ENCODE measurements at regions not wholly inside any gene's neighbourhood (a gene's known extent, or its start where the extent isn't known, plus 50 kb on each side); places are given as distances from the start of the nearest gene placed in this dataset.

DNA sequence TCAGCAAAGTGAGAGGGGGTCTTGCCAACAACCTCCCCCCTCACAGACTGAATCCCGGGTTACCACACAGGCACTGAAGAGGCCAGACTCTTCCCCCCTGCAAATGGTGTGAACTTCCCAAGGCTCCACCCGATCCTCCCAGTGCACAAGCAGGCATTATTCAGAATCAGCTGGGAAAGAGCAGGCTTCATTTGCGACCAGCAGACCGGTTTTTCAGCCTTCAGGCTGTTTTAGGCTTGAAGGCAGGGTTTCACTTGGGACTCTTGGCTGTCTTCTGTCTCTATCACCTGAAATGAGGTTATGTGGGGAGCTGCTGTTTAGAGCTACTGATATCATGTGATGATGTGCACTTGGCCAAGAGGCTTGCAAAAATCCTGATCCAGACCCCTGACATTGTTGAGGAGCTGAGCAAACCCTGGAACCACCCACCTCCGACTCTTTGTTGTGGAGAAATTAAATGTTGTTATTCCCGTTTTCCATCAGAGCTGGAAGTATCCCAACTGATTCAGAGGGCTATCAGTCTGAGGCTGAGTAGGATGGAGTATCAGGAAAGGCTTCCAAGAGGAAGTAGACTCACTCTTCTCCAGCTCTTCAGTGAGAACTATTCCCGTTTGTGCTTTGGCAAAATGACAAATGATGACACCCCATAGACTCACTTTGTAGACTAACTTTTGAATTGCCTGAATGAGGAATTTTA, 63.3 kb upstream of the ZFR start:
- ATAC-seq (peak; percentile 24), DNase-seq (no peak)
- Histone ChIP-seq H3K4me3 (no peak overlapping the region), H3K36me3 (no peaks in the 10 kb centered on the region), H3K4me1 (peaks cover 0 to 16% of the 10 kb centered on the region in 2 donors), H3K27me3 (peaks cover 0 to 32% of the 10 kb centered on the region in 2 donors), H3K9me3 (no peaks in the 10 kb centered on the region), H3K27ac (peak overlapping the region in 1 of 2 donors; percentile 15)
- TF ChIP-seq, protein P1, sequence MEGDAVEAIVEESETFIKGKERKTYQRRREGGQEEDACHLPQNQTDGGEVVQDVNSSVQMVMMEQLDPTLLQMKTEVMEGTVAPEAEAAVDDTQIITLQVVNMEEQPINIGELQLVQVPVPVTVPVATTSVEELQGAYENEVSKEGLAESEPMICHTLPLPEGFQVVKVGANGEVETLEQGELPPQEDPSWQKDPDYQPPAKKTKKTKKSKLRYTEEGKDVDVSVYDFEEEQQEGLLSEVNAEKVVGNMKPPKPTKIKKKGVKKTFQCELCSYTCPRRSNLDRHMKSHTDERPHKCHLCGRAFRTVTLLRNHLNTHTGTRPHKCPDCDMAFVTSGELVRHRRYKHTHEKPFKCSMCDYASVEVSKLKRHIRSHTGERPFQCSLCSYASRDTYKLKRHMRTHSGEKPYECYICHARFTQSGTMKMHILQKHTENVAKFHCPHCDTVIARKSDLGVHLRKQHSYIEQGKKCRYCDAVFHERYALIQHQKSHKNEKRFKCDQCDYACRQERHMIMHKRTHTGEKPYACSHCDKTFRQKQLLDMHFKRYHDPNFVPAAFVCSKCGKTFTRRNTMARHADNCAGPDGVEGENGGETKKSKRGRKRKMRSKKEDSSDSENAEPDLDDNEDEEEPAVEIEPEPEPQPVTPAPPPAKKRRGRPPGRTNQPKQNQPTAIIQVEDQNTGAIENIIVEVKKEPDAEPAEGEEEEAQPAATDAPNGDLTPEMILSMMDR (IDR thresholded peaks at IDR 0.05): no peak
- intact Hi-C loops (cut with DNase I): no loop called here

DNA sequence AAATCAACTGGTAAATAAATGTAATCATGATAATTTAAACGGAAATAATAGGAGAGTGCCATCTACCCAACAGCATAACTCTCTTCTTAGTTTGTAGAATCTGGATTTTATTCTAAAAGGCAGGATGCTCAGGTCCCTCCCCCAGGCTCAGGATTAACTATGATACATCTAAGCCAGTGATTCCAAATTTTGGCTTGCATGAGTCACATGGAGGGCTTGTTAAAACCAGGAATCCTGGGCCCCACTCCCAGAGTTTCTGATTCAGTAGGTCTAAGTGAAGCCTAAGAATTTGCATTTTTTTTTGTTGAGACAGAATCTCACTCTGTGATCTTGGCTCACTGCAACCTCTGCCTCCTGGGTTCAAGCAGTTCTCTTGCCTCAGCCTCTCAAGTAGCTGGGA, 62.3 kb upstream of the ZFR start:
- H3K4me3 ChIP-seq: no peak overlapping the region
- H3K4me1 ChIP-seq: peaks cover 0 to 16% of the 10 kb centered on the region in 2 donors
- DNase-seq: no peak
- H3K9me3 ChIP-seq: no peaks in the 10 kb centered on the region
- H3K27me3 ChIP-seq: peaks cover 0 to 33% of the 10 kb centered on the region in 2 donors
- no peaks in the 10 kb centered on the region for H3K36me3 ChIP-seq
- intact Hi-C loops (cut with DNase I): no loop called here
- TF ChIP-seq, protein P1 (IDR thresholded peaks at IDR 0.05): no peak
- ATAC-seq: peak; percentile 38
- H3K27ac ChIP-seq: no peak overlapping the region

DNA sequence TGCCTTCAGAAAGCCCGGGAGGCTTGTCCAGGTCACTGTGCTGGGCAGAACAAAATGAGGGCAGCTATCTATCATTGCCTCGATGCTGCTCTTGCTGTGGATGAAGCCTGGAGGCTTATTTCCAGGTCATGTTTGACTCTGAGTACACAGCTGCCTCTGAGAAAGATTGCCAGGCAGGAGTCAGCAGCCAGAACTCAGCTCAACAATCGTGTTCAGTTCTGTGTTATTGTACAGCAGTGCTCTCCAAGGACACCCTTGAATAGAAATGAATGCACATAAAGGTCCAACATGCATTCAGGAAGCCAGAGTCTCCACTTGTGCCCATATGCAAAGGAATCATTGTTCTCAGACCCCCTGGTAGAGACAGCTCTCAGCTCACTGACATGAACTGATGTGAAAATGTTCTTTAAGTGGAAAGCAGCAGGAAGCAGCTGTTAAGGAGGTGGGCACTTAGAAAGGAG, 61.7 kb upstream of the ZFR start:
- Histone ChIP-seq H3K36me3 (no peaks in the 10 kb centered on the region), H3K9me3 (no peaks in the 10 kb centered on the region), H3K27ac (peak overlapping the region in 1 of 2 donors; percentile 17), H3K4me1 (peaks cover 0 to 16% of the 10 kb centered on the region in 2 donors), H3K27me3 (peaks cover 0 to 39% of the 10 kb centered on the region in 2 donors), H3K4me3 (no peak overlapping the region)
- TF ChIP-seq, protein P1 (IDR thresholded peaks at IDR 0.05): no peak
- DNase-seq (peak in 2 of 4 donors; percentile 62 to 77), ATAC-seq (no peak)
- intact Hi-C loops (cut with DNase I): no loop called here

DNA sequence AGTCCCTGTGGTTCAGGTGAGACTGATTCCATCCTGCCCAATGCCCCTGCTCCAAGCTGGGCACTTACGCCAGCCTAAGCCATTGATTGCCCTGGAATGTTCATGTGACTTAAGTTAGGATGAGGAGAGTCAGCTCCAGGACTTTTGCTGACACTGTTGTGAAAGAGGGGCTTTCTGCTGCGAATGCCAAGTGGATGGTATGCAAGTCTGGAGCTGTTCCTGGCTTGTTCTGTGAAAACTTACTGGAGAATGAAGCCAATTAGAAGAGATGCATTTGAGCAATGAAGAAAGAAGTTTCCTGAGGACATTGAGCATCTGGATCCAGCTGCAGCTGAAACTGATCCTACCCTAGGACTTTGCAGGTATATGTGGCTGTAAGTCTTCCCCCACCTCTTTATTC, 61.2 kb upstream of the ZFR start:
- ATAC-seq: no peak
- TF ChIP-seq, protein P1 (IDR thresholded peaks at IDR 0.05): no peak
- peak in 2 of 4 donors; percentile 84 to 86 for DNase-seq
- Histone ChIP-seq H3K36me3 (no peaks in the 10 kb centered on the region), H3K27ac (no peak overlapping the region), H3K4me1 (peaks cover 0 to 16% of the 10 kb centered on the region in 2 donors), H3K9me3 (no peaks in the 10 kb centered on the region), H3K4me3 (no peak overlapping the region), H3K27me3 (peaks cover 0 to 43% of the 10 kb centered on the region in 2 donors)
- intact Hi-C loops (cut with DNase I): no loop called here

DNA sequence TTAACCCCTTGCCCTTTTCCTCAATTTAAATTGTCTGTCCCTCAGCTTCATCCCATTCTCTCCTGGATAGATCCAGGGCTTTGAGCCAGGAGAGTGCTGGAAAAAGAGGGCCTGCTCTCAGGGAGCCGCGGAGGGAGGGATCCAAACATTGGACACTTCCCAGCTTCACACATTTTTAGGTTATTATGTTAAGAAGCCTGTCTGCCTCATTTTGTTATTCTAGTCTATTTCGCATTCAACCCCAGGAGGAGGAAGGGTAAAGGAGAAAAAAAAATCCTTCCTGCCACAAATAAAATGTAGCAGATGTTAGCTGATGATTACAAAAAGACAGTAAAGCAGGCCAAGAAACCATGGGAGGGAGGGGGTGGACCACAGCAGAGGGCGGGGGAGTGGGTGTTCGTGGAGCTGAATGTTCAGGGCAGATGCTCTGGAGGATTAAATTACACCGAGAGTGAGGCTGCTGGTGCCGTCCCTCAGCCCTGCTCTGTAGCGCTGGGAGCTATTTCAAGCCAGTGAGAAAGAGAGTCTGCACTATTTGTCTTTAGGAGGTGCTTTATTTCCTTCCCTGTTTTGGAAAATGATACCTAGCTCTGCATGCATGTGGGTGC, 60.6 kb upstream of the ZFR start:
- H3K27ac ChIP-seq: peak overlapping the region in 1 of 2 donors; percentile 26
- no peaks in the 10 kb centered on the region for H3K36me3 ChIP-seq
- peaks cover 0 to 50% of the 10 kb centered on the region in 2 donors for H3K27me3 ChIP-seq
- intact Hi-C loops (cut with DNase I): no loop called here
- ATAC-seq: peak; percentile 80
- DNase-seq: peak in 3 of 4 donors; percentile 56 to 93 (median 85)
- H3K4me1 ChIP-seq: peaks cover 0 to 16% of the 10 kb centered on the region in 2 donors
- no peaks in the 10 kb centered on the region for H3K9me3 ChIP-seq
- H3K4me3 ChIP-seq: no peak overlapping the region
- TF ChIP-seq, protein P1 (IDR thresholded peaks at IDR 0.05): no peak
